Spleen (tissue), 7 donors: ENCODE measurements at regions not wholly inside any gene's neighbourhood (a gene's known extent, or its start where the extent isn't known, plus 50 kb on each side); places are given as distances from the start of the nearest gene placed in this dataset.

Source experiments
- CTCF ChIP-seq, 11 experiments: fragments of 200-600 bp in 7 of 11; fragments of 450-650 bp in 4 of 11; sonication (generic) in 4 of 11; IDR thresholded peaks in 8 of 11; conservative IDR thresholded peaks in 3 of 11; 1 replicate in 7 of 11; 2 replicates in 4 of 11; pipeline versions ENCODE4 v1.4.0 to v1.8.0; 2016 to 2021; ENCODE audit warnings: antibody characterized with exemption in 11 of 11, inconsistent platforms in 4 of 11, mild to moderate bottlenecking in 1 of 11
- POLR2A ChIP-seq, 3 donors: fragments of 450-650 bp; IDR thresholded peaks; one replicate each; pipeline ENCODE4 v1.5.1; 2017; ENCODE audit warnings: antibody characterized with exemption in 3 of 3, mild to moderate bottlenecking in 1 of 3
- POLR2AphosphoS5 ChIP-seq, 3 donors: sonication (generic); formaldehyde crosslinking; IDR thresholded peaks; one replicate each; pipeline ENCODE4 v1.5.1; 2017; ENCODE audit warnings: antibody characterized with exemption in 3 of 3
- donor health status: DM: no; HTN: no; CAD: no; lungs with moderate emphysema.
- donor health status: DM: no; HTN: no; CAD: no.
- donor health status: DM: no; HTN: no; CAD: no.

- TF ChIP-seq CTCF (IDR thresholded peaks at IDR 0.05 in 8 of 11, conservative IDR thresholded peaks at IDR 0.05 in 3 of 11): no peak
- TF ChIP-seq POLR2AphosphoS5 (IDR thresholded peaks at IDR 0.05): no peak
- no peak for TF ChIP-seq POLR2A (IDR thresholded peaks at IDR 0.05)
Measured at GRCh38 chr11:135031205-135031989, 619.4 kb upstream of the B3GAT1 start.
